ENCODE measurements at regions not wholly inside any gene's neighbourhood (a gene's known extent, or its start where the extent isn't known, plus 50 kb on each side); places are given as distances from the start of the nearest gene placed in this dataset.

- CTCF ChIA-PET, result no interaction called here
- Histone ChIP-seq H3F3A (ENCODE audit: insufficient read depth, low read depth) (no peaks in the 10 kb centered on the region), H3K9me3 (ENCODE audit: insufficient read depth, low read depth) (no peaks in the 10 kb centered on the region), H3K4me2 (no peak overlapping the region), H3K4me1 (replicated peaks; ENCODE audit: insufficient read depth) (0 out of 2 replicates have a peak, but pooled peaks cover 7% of the 10 kb centered on the region), H4K20me1 (ENCODE audit: insufficient read depth) (no peaks in the 10 kb centered on the region), H3K36me3 (ENCODE audit: low read depth) (no peaks in the 10 kb centered on the region), H3K27me3 (ENCODE audit: insufficient read depth, low read depth) (no peaks in the 10 kb centered on the region), H2AFZ (no peak overlapping the region), H3K9me2 (ENCODE audit: insufficient read depth) (no peaks in the 10 kb centered on the region), H3K4me3 (no peak overlapping the region), H3K79me2 (ENCODE audit: low read depth) (no peaks in the 10 kb centered on the region), H3K27ac (no peak overlapping the region)
- TF ChIP-seq, protein P1, sequence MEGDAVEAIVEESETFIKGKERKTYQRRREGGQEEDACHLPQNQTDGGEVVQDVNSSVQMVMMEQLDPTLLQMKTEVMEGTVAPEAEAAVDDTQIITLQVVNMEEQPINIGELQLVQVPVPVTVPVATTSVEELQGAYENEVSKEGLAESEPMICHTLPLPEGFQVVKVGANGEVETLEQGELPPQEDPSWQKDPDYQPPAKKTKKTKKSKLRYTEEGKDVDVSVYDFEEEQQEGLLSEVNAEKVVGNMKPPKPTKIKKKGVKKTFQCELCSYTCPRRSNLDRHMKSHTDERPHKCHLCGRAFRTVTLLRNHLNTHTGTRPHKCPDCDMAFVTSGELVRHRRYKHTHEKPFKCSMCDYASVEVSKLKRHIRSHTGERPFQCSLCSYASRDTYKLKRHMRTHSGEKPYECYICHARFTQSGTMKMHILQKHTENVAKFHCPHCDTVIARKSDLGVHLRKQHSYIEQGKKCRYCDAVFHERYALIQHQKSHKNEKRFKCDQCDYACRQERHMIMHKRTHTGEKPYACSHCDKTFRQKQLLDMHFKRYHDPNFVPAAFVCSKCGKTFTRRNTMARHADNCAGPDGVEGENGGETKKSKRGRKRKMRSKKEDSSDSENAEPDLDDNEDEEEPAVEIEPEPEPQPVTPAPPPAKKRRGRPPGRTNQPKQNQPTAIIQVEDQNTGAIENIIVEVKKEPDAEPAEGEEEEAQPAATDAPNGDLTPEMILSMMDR (conservative IDR thresholded peaks at IDR 0.05), result no peak
- no peak for TF ChIP-seq EZH2 (IDR thresholded peaks at IDR 0.05; ENCODE audit: low read depth)
- no TSS peak for BruUV-seq (replicated peaks)
- POLR2A ChIA-PET (ENCODE audit: unreplicated experiment), result no interaction called here
- intact Hi-C loops (cut with micrococcal nuclease; ENCODE audit: unreplicated experiment), result no loop called here
- DNase-seq, result no peak
Measured at GRCh38 chr14:47899685-47900084, 224.3 kb upstream of the MDGA2 start.

GRCh38 chr14:47874350-47874749 lies 198.9 kb upstream of the MDGA2 start:
- no peaks in the 10 kb centered on the region for H3K36me3 ChIP-seq (ENCODE audit: low read depth)
- CTCF ChIA-PET, result no interaction called here
- no peaks in the 10 kb centered on the region for H3K79me2 ChIP-seq (ENCODE audit: low read depth)
- no peak overlapping the region for H3K27ac ChIP-seq
- no peaks in the 10 kb centered on the region for H3K9me3 ChIP-seq (ENCODE audit: insufficient read depth, low read depth)
- no peaks in the 10 kb centered on the region for H3F3A ChIP-seq (ENCODE audit: insufficient read depth, low read depth)
- TF ChIP-seq EZH2 (IDR thresholded peaks at IDR 0.05; ENCODE audit: low read depth), result no peak
- TF ChIP-seq, protein P1 (conservative IDR thresholded peaks at IDR 0.05), result no peak
- H2AFZ ChIP-seq, result no peak overlapping the region
- POLR2A ChIA-PET (ENCODE audit: unreplicated experiment), result no interaction called here
- intact Hi-C loops (cut with micrococcal nuclease; ENCODE audit: unreplicated experiment), result no loop called here
- no TSS peak for BruUV-seq (replicated peaks)
- no peak overlapping the region for H3K4me2 ChIP-seq
- H3K4me1 ChIP-seq (replicated peaks; ENCODE audit: insufficient read depth), result no peaks in the 10 kb centered on the region
- no peak for DNase-seq
- H3K4me3 ChIP-seq, result no peak overlapping the region
- H4K20me1 ChIP-seq (ENCODE audit: insufficient read depth), result no peaks in the 10 kb centered on the region
- H3K9me2 ChIP-seq (ENCODE audit: insufficient read depth), result no peaks in the 10 kb centered on the region; the same call in 1 of the 2 replicates
- no peaks in the 10 kb centered on the region for H3K27me3 ChIP-seq (ENCODE audit: insufficient read depth, low read depth)

- H3F3A ChIP-seq (ENCODE audit: insufficient read depth, low read depth), result no peaks in the 10 kb centered on the region
- no peaks in the 10 kb centered on the region for H4K20me1 ChIP-seq (ENCODE audit: insufficient read depth)
- no peaks in the 10 kb centered on the region for H3K27me3 ChIP-seq (ENCODE audit: insufficient read depth, low read depth)
- no peak for TF ChIP-seq EZH2 (IDR thresholded peaks at IDR 0.05; ENCODE audit: low read depth)
- TF ChIP-seq, protein P1 (conservative IDR thresholded peaks at IDR 0.05), result no peak
- H3K4me1 ChIP-seq (replicated peaks; ENCODE audit: insufficient read depth), result no peaks in the 10 kb centered on the region
- H3K79me2 ChIP-seq (ENCODE audit: low read depth), result no peaks in the 10 kb centered on the region
- ChIA-PET POLR2A (ENCODE audit: unreplicated experiment) (no interaction called here), CTCF (no interaction called here)
- no peak for DNase-seq
- intact Hi-C loops (cut with micrococcal nuclease; ENCODE audit: unreplicated experiment), result no loop called here
- no TSS peak for BruUV-seq (replicated peaks)
- no peak overlapping the region for H3K27ac ChIP-seq
- H2AFZ ChIP-seq, result no peak overlapping the region
- no peaks in the 10 kb centered on the region for H3K9me3 ChIP-seq (ENCODE audit: insufficient read depth, low read depth)
- no peak overlapping the region for H3K4me3 ChIP-seq
- no peaks in the 10 kb centered on the region for H3K36me3 ChIP-seq (ENCODE audit: low read depth)
- H3K9me2 ChIP-seq (ENCODE audit: insufficient read depth), result no peaks in the 10 kb centered on the region; the same call in 1 of the 2 replicates
- no peak overlapping the region for H3K4me2 ChIP-seq
Measured at GRCh38 chr14:47872588-47872987, 197.2 kb upstream of the MDGA2 start.

Measured in PC-9 (cell line).